ENCODE measurements at regions not wholly inside any gene's neighbourhood (a gene's known extent, or its start where the extent isn't known, plus 50 kb on each side); places are given as distances from the start of the nearest gene placed in this dataset.

DNA sequence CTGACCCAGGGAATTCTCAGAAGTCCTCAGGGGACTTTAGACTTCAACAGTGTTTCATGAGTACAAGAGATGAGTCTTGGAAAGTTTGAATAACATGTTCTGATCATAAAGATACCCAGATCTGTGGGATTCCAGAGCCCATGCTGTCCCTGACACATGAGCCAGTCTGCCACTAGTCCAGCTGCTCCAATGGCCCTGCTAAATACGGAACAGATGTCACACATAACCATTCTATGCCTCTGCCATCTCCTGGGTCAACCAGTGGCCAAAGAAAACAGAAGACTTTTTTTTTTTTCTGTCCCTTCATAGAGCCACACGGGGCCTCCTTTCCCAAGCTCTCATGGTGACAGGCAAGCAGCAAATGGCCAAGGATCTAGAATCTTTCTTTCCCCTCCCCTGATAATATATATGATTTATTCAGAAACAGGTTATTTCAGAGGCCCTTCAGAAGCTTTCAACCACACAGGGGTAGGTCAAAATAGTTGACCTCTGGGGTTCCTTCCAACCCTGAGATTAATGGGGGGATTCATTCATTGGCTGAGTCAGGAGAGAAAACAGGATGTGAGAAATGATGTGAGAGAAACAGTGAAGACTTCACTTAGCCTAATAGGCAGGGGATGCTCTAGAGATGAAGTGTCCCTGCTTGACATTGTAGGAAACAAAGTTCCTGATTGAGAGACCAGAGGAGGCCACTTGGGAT is 367.7 kb downstream of the CDK5RAP2 start:
- no peak for DNase-seq

DNA sequence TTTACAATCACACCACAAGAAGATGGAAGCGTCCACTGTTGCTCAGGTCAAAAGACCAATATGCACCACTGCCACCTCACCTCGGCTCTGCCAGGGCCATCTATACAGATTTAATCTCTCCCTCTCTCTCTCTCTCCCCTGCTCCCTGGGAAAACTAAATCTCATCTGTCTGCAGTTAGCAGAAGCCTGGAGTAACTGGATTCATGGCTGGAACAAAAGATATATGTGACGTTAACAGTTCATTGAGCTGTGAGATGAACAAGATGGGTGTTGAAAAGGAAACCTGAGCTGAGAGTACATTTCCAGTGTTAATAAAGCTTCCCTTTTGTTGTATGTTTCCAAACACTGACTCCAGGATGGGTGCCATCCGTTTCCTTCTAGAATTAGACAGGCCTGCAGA is 369.7 kb downstream of the CDK5RAP2 start:
- DNase-seq, result no peak

DNA sequence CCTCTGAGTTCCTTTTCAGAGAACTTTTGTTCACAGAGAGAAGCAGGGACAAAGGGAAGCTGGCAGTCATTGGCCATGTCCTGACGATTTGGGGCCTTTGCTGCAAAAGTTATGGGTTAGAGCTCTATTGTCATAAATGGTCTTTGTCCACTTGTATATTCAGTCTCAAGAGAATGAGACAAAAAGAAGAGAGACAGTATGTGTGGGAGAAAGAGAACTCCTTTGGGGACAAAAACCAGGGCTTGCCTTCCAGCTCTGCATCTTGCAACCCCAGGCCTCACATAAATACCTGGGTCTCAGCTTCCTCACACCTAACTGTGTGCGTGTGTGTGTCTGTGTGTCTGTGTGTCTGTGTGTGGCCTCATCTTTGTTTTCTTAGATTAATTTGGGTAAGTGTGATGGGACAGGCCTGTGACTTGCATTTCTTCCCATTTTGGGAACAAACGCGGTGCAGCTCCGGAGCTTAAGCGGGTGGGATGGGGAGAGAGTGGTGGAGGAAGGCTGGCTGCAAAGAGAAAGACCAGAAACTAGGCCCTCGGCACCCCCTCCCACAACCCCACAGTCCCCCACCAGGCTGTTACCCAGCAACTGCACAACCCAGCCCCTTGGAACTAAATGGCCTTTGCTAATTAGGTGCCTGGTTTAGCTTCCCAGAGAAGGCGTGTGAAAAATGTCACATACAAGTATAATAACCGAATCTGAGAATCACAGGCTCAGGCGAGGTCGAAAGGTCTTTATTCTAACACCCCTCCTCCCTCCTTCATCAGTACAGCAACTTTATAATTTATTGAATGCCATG is 376.9 kb downstream of the CDK5RAP2 start:
- DNase-seq, result no peak

DNA sequence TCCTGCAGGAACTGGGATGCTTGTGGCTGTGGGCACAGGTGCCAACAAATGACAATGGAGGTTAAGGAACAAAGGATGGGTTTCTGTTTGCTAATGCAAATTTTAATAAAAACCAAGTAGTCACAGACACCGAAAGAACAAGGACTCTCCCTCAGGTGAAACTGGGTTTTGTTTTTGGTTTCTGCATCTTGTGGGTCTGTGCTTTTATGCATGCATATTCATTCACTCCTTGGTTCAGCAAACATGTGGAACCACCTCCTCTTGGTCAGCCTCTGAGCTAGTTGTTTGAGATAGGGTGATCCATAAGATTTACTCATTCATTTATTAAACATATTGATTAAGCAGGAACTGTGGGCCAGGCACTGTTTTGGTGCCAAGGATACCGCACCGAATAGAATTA is 381.9 kb downstream of the CDK5RAP2 start:
- DNase-seq, result no peak

DNA sequence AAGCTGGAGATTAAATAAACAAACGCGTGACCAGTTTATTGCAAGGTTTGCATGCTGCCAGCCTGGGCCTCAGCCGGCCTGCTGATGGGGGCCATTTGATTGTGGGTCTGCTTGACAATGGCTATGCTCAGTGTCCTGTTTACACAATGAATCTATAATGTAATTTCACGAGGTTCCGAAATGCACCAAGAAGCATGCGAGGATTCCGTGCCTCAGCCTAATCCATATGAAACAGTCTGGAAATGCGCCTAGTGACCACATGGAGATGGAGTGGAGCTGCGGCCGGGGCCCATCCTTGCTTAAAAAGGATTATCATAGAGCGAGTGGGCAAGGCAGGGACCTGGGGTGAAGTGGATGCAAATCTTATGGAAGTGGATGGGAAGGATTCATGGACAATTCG is 382.4 kb downstream of the CDK5RAP2 start:
- no peak for DNase-seq

DNA sequence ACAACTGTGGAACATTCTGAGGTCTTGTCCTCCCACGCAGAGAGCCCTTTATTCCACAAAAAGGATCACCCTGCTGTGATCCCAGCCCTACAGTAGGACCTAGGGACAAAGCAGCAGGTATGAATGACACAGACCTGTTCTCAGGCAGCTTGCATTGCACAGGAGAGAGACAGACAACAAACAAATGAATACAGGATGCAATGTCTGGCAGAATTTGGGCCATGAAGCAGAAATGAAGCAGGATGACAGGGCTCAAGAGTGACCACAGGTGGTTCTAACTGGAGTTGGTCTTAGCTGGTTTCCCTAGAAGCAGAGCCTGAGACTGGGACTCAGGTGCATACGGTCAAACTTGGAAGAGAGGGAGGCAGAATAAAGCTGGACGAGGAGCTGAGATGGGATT is 388.8 kb downstream of the CDK5RAP2 start:
- DNase-seq, result no peak

DNA sequence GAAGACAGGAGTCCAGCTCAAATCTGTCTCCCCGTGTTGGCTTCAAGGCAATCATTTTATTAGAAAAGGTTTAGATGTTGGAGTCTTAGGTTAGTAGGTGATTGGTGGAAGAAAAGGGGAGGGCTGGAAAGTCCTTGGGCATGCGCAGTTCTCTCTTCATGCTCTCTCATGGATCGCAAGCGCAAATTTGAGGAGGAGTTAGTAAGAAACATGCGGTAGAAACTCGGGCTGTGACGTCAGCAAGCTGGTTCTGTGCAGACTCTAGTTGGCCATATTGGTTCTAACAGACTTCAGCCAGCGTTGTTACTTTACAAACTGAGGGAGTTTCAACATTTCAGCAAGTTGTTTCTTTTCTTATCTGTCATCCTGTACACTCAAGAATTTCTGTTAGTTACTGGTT is 392.2 kb downstream of the CDK5RAP2 start:
- DNase-seq, result no peak

DNA sequence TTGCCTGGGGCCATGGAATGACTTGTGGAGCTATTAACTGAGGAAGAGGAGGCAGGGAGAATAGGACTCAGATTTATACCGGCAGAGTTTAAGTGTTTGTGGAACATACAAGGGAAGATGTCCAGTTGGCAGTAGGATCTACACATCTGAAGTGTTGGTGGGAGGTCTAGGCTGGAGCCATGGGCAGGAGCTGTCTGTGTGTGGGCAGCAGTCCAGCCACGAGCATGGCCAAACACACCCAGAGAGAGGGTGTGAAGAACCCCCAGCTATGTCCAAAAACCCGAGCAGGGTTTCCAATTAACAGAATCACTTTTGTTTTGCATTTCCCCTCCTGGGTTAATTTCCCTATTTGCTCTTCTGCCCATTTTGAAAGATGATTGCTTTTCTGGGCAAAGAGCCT is 393.7 kb downstream of the CDK5RAP2 start:
- no peak for DNase-seq

DNA sequence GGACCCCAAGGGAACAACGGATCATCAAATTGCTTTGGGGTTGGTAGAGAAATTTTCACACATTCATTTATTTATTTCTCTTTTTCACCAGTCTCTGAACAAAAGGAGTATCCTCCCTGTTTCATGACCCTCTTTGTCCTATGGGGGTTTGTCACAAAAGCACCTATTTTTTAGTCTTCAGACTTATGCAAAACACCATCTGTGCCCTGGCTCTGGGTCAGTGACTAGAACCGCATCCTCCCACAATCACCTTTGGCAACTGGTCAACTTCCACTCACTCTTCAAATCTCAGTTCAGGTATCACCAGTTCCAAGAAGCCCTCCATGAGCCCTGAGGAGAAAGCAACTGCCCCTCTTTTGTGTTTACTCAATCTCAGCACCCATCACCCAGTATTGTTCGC is 395.7 kb downstream of the CDK5RAP2 start:
- DNase-seq, result no peak

DNA sequence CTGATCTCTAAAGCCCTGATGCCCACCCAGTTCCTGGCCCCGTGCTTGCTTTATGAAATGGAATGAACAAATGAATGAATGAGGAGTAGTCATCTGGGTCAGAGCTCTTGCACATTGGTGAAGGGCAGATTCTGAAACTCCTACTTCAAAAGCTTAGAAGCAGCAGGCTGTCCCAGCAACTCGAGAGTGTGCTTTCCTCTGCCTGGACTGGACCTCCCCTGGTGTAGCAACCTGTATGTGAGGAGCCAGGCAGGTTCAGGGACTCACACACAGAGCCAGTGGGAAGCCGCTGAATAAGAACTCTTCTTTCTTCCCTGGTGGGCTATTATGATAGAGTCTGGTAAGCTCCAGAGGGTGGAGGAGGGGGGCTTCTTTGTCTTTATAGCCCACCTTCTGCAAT is 396.4 kb downstream of the CDK5RAP2 start:
- no peak for DNase-seq

DNA sequence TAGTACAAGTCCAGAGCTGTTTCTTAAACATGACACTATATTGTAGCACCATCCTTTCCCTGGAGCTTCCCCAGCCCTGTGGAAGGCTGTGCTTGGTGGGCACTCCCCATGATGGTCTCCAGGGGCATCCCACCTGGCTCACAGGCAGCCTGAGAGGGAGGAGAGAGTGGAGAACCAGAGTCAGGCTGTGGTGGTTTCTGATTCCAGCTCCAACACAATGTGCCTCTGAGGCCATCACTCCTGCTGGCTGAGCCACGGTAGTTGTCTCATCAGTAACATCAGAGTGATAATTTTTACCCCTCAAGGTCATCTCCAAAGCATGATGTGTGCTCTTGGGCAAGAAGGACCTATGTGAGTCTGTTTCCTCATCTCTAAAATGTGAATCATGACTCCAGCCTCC is 398.0 kb downstream of the CDK5RAP2 start:
- no peak for DNase-seq

DNA sequence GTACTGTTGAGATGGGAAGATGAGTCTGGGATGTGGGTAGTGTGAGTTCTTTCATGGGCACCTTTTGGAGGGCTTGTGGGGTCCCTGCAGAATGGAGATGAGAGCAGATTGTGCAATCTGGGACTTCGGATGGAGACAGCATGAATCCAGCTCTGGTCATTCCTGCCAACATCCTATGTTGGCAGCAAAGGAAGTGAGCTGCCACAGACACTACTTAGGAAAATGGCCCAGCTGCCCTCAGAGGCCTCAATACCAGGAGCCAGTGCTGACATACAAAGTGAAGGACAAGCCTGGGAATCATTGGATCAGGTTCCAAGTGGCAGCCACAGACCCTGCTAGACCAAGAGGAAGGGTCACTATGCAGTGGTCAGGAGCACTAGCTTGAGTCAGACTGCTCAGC is 402.8 kb downstream of the CDK5RAP2 start:
- no peak for DNase-seq

DNA sequence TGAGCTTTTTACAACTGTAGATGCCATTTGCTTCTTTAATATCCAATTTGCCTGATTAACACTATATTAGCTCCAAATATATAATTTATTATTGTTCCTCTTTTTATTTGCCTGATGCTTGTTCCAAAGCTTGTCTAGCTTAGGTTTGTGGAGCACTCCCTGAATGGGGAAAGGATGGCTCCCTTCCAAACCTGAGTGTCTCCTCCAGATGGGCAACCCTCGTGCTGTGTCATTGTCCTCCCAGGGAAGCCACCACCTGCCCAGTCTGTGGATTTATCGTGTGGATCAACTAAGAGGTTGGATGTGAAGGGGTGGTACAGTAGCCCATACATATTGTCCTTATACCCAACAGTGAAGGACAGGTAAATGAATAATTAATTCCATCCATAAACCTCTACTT is 404.9 kb downstream of the CDK5RAP2 start:
- no peak for DNase-seq

DNA sequence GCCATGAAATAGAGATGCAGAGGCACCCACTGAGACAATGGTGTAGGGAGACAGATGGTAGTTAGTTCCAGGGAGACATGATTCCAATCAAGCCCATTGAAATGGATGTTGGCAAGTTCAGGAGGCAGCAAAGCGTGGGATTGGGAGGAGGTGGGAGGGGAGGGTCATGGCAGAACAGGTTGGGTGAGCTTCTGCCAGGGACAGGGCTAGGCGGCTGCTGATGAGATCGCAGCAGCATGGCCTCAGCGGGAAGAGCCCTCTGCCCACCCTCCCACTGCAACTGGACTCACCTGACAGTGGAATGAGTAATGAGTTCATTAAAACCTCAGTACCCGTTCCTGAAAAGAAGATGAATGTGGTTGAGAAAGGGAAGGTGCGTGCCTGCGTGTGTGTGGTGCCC is 418.2 kb downstream of the CDK5RAP2 start:
- DNase-seq, result no peak

DNA sequence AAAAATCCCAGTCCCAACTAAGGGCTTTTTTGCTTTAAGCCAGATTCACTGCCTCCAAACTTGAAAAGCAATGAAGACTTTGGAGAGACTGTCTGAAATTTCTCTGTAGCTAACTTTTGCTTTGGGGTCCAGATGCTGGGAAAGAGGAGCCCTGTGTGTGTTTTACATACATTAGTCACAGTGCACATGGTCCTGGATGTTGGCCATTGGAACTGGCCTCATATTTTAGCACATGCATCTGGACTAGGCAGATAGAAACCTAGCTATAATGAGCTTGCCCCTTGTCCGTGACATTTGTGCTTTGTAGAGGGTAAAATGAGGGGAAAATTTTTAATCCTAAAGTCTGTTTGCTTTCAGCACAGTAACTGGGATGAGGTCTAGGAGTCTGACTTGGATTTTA is 421.7 kb downstream of the CDK5RAP2 start:
- DNase-seq, result no peak

DNA sequence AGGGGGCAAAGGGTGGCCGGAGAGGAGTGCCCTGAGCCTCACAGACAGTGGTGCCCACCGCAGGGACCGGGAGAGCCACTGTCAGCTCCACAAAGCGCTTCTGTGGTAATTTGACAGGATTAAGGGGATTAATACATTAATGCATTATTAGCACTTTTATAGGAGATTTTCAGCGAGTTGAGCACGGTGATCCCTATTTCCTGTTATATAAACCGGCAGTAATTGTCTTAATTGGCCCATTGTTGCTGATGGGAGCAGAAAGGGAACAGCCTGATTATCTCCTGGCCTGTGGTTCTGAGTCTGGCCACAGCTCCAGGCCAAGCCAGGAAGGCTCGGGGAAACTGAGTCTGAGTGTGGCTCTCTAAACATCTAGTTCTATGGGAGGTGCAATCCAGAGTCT is 423.6 kb downstream of the CDK5RAP2 start:
- DNase-seq, result no peak

DNA sequence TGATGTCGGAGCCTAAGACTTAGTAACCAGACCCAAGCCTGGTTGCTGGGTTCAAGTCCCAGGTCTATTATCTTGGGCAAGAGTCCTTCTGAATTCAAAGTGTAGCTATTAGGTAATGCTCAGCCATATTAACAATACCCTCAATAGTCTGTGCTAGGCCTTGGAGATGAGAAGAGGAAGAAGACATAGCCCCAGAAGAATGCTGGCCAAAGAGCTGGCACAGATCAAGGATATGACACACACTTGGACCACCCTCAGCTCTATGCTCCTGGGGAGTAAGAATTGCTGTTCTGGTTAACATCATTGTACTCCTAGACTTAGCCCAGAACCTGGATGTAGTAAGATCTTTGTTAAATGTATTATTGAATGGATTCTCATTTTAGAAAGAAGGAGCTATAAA is 426.7 kb downstream of the CDK5RAP2 start:
- DNase-seq, result no peak

DNA sequence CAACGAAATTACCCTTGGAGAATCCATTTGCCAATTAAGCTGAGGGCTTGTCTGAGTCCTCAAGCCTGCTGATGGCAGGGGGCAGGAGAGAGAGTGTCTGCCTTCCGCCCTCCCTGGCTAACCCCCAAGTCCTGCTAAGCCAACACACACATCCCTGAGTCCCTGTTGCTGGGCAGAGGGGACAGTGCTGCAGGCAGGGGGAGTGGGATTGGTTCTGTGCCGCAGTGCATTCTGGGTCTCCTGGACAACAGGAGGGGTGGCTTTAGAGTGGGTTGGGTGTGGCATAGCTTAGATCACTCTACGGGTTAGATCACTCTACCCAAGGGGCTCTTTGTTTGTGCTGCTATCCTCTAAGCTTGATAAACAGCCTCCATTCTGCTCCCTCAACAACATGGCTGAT is 427.7 kb downstream of the CDK5RAP2 start:
- DNase-seq, result no peak

DNA sequence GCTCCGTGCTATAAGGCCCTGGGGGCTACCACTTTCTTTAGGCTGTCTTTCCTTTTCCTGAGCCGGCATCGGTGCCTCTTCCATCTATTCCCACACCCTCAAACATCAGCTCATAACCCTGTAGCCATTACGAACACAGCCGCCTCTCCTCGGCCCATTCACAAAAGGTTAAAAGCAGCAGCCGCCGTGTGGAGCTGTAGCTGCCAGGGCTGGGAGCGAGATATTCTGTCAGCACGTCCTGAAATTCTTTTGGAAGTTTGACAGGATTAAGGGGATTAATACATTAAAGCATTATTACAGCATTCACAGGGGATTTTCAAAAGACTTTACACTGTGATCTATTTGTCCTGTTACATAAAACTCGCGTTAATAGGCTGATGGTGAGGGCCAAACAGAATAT is 428.2 kb downstream of the CDK5RAP2 start:
- DNase-seq, result no peak

DNA sequence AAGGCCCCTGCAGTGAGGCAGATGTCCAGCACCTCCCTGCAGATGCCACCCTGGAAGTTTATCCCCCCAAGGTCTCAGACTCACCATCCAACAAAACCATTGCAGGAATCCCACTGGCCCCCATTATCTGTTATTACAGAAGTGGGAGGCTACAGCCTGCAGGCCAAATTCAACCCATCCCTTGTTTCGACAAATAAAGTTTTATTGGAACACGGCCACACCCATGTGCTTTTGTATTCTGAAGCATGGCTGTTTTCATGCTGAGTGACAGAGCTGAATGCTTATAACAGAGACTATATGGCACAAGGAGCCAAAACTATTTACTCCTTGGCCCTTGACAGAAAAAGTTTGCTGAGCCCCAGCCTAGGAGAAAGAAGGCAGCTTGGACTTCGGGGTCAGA is 428.8 kb downstream of the CDK5RAP2 start:
- no peak for DNase-seq

DNA sequence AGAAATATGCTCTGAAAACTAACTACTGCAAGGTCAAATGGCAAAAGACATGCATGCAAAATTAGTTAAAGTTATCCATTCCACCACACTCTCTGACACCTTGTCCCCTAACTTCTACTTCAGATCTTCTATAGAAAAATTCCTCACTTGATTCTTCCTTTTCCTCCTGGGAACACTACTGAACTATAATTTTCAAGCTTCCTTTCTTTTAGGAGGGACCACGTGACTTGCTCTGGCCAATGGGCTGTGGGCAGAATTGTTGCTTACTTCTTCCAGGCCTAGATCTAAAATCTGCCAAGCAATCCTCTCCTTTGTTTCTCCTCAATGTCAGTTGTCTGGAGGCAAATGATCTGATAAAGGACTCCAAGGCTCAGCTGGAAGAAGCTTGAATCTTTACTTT is 441.0 kb downstream of the CDK5RAP2 start:
- no peak for DNase-seq

DNA sequence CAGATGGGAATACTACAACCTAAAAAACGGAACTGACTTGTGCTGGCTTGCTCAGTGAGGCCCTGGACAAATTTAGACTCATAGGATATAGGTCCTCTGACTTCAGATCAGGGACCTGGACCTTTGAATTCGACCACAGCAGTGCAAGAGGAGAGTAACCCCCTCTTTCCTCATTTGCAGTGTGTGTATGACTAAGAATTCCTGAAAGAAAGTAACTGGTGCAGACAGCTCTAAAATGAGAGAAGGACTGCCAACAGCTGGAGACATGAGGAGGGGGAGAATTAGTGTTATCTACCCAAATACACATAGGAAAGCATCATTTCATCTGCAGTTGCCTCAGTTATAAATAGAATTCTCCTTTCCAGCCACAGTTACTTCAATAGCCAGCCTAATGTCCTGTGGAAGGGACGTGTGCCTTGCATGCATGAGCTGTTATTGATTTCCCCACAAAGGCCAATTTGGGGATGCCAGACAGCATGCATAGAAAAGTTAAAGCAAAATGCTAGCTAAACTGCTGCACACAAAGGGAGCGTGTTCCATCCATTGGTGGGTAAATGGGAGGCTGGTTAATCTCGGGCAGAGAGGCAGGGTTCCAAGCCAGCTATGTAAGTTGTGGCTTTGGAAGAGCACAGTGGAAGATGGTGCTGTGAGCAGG is 442.7 kb downstream of the CDK5RAP2 start:
- no peak for DNase-seq

DNA sequence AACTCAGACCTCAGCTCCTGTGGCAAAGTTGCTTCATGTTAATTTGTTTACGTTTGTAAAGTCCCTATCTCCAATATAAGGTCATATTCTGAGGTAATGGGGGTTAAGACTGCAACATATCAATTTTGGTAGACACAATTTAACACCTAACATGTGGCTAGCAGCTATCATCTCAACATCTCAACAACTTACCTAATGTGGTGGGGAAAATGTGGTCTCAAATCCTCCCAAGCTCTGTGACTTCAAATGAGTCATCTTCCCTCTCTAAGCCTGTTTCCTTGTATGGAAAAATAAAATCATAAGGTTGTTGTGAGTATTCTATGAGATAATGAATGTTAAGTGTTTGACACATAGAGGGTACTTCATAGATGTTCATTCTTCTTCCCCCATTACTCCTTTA is 443.3 kb downstream of the CDK5RAP2 start:
- DNase-seq, result no peak

DNA sequence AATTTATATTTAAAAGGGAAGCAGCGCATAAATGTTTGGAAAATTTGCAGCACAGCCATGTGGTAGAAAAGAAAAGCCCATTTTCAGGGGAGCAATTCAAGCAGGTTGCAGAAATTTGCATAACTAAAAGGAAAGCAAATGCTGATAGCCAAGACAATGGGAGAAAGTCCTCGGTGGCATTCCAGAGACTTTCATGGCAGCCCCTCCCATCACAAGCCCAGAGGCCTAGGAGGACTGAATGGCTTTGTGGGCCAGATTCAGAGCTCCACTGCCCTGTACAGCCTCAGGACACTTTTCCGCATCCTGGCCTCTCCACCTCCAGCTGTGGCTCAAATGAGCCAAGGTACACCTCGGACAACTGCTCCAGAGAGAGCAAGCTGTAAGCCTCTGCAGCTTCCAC is 462.9 kb downstream of the CDK5RAP2 start:
- DNase-seq, result no peak

Data from stimulated activated CD4-positive, alpha-beta T cell treated with anti-CD3 and anti-CD28 coated beads, Interleukin-4, amount 100 ng/mL, for 24 hours (primary cell).